GM20431 (cell line): ENCODE measurements at regions not wholly inside any gene's neighbourhood (a gene's known extent, or its start where the extent isn't known, plus 50 kb on each side); places are given as distances from the start of the nearest gene placed in this dataset.

Experiments
- in situ Hi-C: fragments of 300-500 bp; cut with MseI, MboI; formaldehyde crosslinking; loops from one replicate; pipeline ENCODE4 v1.15.0; 2020; ENCODE audit warnings: low sequenced_read_pairs; ENCODE audit not compliant: unreplicated experiment

DNA sequence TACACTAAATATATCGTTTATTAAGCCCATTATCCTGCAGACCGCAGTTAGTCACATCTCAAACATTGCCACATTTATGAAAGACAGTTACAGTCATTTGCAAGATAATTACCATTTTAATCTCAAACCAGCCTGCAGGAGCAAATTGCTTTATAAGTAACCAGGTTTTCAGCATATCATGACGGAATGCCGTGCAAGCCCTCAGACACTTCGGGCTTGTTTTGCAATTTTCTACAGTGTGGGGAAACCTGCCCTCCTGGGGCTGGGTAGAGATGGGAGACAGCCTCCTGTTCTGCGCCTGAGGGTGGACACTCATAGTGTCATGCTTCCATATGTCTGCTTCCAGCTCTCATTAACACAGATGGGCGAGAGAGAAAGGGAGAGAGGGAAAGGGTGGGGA, 563.9 kb downstream of the NPHP4 start:
- in situ Hi-C loops = no loop called here

DNA sequence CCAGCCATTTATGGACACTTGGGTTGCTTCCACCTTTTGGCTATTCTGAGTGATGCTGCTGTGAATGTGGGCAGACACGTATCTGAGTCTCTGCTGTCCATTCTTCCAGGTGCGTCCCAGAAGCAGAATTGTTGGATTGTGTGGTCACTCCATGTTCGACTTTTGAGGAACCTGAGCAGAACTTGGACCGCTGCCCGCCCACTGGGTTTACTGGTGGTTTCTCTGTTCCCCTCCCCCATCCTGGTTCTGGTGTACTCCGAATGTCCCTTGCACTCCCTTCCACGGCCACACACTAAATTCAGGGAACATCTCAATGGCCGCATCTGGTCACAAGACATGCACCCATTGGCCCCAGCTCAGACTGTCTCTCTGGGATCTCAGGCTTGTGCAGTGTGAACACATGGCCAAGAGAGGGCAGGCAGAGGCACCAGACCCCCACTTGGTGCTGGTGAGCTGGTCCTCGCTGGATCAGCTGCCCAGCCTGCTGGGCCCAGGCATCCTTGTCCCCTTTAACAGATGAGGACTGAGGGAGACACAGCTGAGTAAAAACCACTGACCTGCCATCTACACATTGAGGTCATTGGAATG, 565.1 kb downstream of the NPHP4 start:
- in situ Hi-C loops = no loop called here

DNA sequence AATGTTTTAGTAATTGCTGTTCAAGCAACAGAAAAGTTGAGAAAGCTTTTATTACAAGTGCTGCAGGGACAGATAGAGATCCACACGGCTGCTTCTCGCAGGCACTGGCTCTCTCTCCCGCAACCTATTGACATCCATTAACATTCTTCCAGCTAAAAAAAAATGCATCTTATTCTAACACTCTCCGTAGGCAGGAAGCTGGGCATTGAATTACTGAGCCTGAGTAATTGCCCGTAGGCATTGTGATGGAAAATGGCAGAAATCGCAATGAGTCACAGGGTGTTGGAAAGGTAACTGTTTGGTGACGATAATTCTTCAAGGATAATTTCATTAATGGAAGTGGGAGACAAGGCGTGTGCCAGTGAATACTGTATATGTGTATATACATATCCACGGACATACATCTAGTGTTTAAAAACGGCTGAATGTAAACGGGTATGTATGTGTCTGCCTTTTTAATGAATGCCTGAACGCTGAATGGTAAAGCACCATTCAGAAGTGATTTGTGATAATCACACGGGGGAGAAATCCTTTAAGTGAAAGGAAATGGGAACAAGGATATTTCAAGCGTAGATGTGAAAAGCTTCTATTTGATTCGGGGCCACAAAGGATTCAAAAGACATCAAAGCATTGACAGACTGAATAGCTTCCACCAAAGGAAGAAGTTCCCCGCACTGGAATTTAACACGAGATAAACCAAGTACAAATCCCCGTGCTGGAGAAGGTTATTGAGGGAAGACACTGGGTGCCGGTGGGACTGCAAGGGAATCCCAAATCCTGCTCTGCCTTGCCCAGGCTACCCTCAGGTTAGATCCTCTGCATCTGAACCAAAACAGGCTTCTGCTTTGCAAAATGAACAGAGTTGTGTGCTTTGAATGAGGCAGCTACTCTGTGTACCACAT, 567.2 kb downstream of the NPHP4 start:
- in situ Hi-C loops = no loop called here

DNA sequence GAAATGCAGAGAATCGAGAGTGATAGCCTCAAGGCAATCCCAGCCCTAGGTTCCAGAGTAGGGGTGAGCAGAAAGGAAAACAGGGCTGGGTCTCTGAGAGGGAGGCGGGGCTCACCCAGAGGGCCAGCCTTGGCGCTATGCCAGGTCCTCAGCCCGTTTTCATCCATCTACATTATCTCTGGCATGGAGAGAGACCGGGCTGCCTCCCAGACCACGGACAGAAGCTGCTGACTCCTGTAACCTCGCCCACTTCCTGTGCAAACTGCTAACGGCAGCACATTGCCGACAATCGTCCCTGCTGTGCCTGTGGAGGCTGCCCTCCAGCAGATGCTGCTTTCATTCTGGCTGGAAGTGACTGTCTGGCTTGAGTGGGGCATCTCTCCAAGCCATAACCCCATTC, 569.1 kb downstream of the NPHP4 start:
- in situ Hi-C loops = no loop called here

DNA sequence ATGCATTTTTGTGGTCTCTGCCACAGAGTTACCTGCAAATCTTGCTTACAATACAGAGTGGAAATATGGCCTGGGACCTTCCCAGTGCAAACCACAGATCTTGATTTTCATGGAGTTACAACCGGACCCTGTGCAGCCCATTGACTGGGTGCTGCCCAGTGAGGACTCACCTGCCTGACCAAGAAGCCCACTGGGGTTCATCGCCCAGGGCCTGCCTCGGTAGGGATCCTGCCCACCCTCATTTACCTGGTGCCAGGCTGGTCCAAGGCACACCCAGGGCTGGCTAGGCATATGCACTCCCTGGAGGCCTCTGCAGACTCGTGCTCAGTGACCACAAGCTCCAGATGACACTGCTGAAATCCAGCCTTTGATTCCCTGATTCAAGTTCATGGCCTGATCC, 572.7 kb downstream of the NPHP4 start:
- in situ Hi-C loops = no loop called here

DNA sequence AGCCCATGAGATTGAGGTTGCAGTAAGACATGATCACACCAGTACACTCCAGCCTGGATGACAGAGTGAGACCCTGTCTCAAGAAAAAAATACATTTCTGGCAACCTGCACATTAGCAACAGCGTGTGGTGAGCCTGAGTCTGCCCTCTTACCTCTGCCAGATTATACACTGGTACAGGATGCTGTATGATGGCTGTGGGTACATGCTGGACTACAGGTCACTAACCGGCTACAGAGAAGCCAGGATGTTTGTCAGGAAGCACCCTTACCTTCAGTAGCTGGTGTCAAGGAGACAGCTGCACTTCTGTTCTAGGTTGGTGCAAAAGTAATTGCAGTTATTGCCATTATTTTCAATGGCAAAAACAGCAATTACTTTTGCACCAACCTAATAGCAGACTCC, 575.7 kb downstream of the NPHP4 start:
- in situ Hi-C loops = no loop called here

DNA sequence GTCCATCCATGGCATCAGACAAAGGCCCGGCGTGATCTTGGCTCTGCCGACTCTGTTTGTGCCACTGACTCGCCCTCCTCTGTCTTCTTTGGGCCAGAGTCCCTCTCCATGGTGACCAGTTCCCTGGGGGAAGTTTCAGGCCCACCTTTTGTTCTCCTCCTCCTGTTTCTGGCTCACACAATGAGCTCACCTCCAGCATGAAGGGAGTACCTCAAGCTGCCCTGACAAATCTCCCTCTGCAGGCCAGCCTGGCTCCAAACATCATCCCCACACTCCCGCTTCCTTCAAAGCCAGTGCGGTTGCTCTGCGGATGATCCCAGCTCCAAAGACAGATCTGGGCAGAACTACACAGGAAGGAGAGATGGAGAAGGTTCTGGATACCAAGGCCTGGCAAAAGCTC, 576.6 kb downstream of the NPHP4 start:
- in situ Hi-C loops = no loop called here

DNA sequence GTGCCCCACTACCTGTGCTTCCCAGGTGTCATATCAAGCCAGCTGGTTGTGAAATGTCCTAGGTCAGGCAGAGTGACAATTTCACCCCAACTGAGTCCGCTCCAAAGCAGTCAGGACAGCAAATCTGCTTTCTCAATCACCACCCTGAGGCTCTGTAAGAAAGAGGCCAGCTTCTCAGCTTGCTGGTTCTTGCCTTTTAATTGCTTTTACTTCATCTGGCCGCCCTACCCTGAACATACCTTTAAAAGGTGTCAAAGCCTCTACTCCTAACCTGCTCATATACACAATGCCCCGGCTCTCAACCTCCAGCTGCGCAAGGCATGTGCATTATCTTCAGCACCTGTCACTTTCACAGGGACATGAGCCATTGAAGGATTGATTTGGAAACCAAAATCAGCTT, 581.6 kb downstream of the NPHP4 start:
- in situ Hi-C loops = no loop called here

DNA sequence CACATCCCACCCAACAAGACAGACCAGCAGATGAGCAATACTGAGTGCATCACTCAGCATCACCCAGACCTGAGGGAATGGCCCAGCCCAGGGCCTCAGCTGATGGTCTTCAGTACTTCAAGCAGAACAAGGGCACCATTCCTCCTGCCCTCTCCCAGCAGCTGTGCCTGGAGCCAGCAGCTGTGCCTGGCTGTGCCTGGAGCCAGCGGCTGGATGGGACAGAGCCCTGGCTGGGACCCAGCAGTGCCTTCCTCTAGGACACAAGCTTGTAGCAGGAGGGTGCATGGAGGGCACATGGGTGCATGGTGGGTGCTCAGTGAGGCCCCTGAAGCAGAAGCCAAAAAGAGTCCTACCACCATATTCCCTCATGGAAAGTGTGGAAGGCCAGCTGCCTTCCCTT, 583.8 kb downstream of the NPHP4 start:
- in situ Hi-C loops = no loop called here

DNA sequence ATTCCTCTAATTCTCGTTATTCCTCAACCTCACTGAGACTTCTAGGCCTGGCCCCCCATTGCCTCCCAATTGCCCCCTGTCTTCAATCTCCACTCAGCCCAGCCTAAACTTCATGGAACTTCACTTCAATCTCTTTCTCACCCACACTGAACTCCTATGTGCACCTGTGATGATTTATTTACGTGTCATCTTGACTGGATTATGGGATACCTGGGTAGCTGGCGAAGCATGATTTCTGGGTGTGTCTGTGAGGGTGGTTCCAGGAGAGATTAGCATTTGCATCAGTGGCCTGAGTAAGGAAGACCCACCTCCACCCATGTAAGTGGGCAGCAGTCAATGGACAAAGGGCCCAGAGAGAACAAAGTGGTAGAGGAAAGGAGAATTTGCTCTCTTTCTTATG, 587.0 kb downstream of the NPHP4 start:
- in situ Hi-C loops = no loop called here

DNA sequence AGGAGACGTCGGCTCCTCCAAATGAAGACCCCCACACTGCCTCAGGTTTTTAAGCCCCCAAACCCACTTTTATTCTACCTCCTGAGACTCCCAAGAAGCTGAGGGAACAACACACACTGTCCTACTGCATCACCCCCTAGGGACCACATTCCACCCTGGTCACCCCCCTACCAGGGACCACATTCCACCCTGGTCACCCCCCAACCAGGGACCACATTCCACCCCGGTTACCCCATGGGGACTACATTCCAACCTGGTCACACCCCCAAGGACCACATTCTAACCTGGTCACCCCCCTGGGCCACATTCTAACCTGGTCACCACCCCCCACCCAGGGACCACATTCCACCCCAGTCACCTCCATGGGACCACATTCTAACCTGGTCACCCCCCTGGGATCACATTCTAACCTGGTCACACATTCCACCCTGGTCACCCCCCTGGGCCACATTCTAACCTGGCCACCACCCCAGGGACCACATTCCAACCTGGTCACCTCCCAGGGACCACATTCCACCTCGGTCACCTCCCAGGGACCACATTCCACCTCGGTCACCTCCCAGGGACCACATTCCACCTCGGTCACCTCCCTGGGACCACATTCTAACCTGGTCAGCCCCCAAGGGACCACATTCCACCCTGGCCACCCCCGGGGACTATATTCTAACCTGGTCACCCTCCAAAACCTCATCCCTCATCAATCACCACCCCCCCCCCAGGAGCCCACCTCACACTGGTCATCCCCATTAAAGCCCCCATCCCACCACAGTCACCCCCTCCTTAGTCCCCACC, 587.6 kb downstream of the NPHP4 start:
- in situ Hi-C loops = no loop called here

DNA sequence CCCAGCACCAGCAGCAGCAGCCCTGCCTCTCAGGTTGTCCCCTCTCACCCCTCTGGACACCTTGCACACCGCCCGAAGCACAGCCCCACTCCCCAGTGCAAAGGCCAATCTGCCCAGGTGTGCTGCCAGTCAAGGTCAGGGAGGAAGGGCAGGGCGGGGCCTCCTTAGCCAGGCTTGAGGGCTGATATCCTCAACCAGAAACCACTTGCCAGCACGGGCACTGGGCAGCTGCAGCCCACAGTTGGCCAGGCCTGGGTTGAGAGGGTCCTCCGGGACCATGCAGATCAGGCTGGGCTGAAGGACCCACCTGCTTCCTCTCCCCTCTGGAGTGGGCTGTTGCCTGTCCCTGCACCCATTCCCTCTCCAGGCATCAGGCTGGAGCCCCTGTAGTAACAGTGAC, 588.3 kb downstream of the NPHP4 start:
- in situ Hi-C loops = no loop called here

DNA sequence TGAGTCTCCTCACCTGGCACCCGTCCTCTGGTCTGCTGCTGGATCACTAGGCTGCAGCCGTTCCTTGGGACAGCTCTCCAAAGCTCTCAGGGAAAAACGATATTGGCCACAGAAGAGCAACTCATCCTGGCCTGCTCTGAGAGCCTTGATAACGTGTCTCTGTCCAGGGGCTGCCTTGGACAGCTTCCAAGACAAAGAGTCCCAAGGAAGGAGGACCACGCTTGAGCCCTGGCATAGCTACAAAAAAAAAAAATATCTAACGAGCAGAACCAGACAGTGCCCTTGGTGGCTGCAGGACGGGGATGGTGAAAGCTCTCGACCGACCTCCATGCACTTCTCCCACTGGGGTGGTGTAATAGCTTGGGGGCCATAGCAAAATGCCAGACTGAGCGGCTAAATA, 589.6 kb downstream of the NPHP4 start:
- in situ Hi-C loops = no loop called here

DNA sequence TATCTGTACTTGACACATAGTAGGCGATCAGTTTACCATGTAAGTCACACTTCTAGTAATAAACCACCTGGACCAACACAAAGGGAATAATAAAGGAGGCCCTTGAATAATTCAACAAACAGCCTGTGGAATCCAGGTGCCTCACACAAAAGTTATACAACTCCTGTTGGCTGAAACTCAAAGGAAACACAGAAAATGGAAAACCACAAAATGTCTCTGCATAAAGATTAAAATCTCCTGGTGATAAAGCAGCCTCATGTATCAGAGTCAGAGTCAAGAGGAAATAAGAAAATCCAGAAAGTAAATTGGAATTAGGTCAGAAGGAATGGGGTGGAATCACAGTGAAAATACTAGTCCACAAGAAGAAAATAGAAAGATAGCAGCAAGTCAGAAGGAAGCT, 592.5 kb downstream of the NPHP4 start:
- in situ Hi-C loops = no loop called here

DNA sequence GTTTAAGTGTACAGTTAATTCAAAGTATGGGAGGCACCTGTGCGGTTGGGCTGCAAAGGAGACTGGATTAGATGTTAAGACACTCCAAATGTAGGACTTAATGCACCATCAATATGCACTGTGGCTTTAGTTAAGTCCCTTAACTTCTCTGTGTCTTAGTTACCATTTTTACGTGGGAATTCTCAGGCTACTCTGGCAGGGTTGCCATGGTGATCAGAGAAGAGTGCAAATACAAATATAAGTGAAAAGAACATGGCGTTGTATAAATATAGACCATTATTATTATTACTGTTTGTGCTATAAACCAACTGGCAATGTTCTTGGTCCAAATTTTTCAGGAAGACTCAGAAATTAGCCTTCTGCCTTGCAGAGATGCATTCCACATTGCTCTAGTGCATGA, 595.6 kb downstream of the NPHP4 start:
- in situ Hi-C loops = no loop called here

DNA sequence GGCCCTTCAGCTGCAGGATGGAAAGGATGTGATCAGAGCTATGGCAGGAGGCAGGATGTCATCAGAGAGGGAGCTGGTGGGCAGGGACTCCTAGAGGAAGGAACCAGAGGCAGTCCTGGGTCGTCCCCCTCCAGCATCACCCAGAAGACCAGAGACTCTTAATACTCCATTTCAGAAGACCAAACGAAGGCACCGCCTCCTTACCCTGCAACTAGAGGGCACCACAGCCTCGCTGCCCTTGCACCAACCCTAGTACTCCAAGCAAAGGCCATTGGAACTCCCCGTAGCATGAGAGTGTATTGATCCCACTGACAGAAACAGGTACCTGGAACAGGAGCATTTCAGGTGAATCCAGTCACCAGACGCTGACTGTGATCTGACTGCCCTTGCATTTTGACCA, 598.1 kb downstream of the NPHP4 start:
- in situ Hi-C loops = no loop called here

DNA sequence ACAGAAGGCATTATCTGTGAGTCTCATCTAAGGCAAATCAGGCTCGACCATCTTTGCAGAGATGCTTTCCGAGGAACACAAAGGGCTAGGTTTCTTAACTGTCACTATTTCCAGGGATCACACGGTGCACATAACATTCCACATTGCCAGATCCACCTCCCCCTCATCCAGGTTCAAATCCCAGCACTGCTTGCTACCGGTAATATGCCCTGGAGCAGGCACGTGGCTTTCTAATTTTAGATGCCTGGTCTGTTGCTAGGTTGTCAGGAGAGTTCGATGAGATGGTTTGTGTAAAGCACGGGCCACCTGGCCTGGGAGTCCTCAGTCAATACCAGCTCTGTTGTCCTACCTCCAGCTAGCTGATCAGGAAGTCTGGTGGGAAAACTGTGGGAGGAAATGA, 598.6 kb downstream of the NPHP4 start:
- in situ Hi-C loops = no loop called here

DNA sequence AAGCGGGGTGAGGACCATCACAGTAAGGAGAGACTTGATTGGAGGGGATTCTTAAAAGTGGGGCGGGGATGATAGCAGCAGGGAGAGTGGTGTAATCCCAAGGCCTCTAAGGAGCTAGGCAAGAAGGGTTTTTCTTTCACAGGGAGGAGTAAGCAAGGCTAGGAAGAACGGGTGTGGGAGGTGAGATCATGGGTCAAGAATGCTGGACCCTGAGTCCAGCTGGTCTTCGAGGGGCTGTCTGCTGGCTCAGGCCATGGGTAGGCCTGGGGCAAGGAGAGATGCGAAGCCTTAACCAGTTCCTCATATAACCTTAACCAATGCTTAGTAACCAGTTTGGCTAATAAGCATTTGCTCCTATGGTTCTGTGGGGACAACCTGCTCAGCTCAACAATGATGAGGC, 599.1 kb downstream of the NPHP4 start:
- in situ Hi-C loops = no loop called here

DNA sequence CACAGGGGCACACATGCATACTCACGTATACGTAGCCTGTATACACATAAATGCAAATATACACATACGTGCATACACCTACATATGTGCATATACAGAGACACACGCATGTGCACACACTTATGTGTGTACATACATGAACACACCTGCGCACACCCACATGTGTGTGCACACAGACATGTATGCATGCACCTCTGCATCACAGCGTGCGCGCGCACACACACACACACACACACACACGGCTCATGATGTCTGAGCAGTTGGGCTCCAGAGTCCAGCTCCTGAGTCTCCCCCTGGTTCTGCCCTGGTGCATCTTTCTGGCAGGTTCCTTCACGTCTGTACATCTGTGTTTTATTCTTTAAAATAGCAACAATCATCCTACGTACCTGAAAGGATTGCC, 600.5 kb downstream of the NPHP4 start:
- in situ Hi-C loops = no loop called here

DNA sequence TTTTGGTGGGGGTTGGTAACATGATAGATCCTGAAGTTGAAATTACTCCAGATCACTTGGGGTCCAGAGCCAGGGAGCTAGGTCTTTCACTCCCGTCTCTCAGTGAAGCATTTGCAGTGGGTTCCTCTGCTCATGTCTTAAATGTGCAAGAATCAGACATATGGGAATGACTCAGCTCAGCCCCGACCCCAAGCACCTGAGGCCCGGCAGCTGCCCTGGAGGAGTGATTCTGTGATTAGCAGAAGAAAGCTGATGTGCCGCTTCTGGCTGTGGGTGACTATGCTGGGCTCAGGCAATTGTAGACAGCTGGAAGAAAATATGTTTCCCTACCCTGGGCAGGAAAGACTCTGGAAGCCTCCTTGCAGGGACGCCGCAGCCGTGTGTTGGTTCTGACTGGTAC, 601.7 kb downstream of the NPHP4 start:
- in situ Hi-C loops = no loop called here
